ENCODE measurements at regions not wholly inside any gene's neighbourhood (a gene's known extent, or its start where the extent isn't known, plus 50 kb on each side); places are given as distances from the start of the nearest gene placed in this dataset.
A peak's percentile ranks its signal among the peaks of the same experiment; 100 is the strongest.

GRCh38 chr6:41474213-41474933, 71.8 kb upstream of the FOXP4 start:
- H3K36me3 ChIP-seq (ENCODE audit: low read depth, low read length): no peaks in the 10 kb centered on the region
- H3K27ac ChIP-seq (ENCODE audit: low read length): no peak overlapping the region
- ChIA-PET POLR2A (ENCODE audit: unreplicated experiment) (no interaction called here), CTCF (no interaction called here)
- no peaks in the 10 kb centered on the region for H3F3A ChIP-seq (ENCODE audit: low read length, unreplicated experiment)
- H3K27me3 ChIP-seq (ENCODE audit: low read length): peaks cover 24% of the 10 kb centered on the region
- ATAC-seq: no peak
- no peak overlapping the region for H3K4me3 ChIP-seq (ENCODE audit: low read length)
- no peaks in the 10 kb centered on the region for H3K4me1 ChIP-seq (ENCODE audit: insufficient read depth, low read length)
- H3K9ac ChIP-seq (ENCODE audit: low read length): no peak overlapping the region
- H4K20me1 ChIP-seq (ENCODE audit: low read length): no peaks in the 10 kb centered on the region
- H3K9me3 ChIP-seq (ENCODE audit: low read length): no peaks in the 10 kb centered on the region
- TF ChIP-seq EZH2 (IDR thresholded peaks at IDR 0.05; ENCODE audit: low read length, unreplicated experiment): no peak
- no peak for TF ChIP-seq EZH2phosphoT487 (IDR thresholded peaks at IDR 0.05; ENCODE audit: borderline replicate concordance, low read length)
- TF ChIP-seq CTCF (conservative IDR thresholded peaks at IDR 0.05; ENCODE audit: low read depth, low read length): no peak
- no peaks in the 10 kb centered on the region for H3K79me2 ChIP-seq (ENCODE audit: low read length)
- H3K9me2 ChIP-seq (replicated peaks; ENCODE audit: low read length): no peaks in the 10 kb centered on the region
- H3K4me2 ChIP-seq (ENCODE audit: low read length): no peak overlapping the region
- DNase-seq: no peak
- no TSS peak for BruUV-seq (replicated peaks)
- intact Hi-C loops (cut with micrococcal nuclease): no loop called here
- no peak overlapping the region for H2AFZ ChIP-seq (ENCODE audit: low read length)

- CTCF ChIA-PET: no interaction called here
- TF ChIP-seq EZH2phosphoT487 (IDR thresholded peaks at IDR 0.05; ENCODE audit: borderline replicate concordance, low read length) (no peak), EZH2 (IDR thresholded peaks at IDR 0.05; ENCODE audit: low read length, unreplicated experiment) (no peak), CTCF (conservative IDR thresholded peaks at IDR 0.05; ENCODE audit: low read depth, low read length) (no peak)
- H4K20me1 ChIP-seq (ENCODE audit: low read length): no peaks in the 10 kb centered on the region
- POLR2A ChIA-PET (ENCODE audit: unreplicated experiment): interaction anchor here (0.6 kb wide), 1 partner anchor 48 kb away, joined by 3 read pairs; no protein-coding TSS in a partner anchor
- no peak overlapping the region for H3K4me3 ChIP-seq (ENCODE audit: low read length)
- H3K4me2 ChIP-seq (ENCODE audit: low read length): no peak overlapping the region
- no peaks in the 10 kb centered on the region for H3K36me3 ChIP-seq (ENCODE audit: low read depth, low read length)
- no peak for ATAC-seq
- peaks cover 24% of the 10 kb centered on the region for H3K27me3 ChIP-seq (ENCODE audit: low read length)
- no peaks in the 10 kb centered on the region for H3K4me1 ChIP-seq (ENCODE audit: insufficient read depth, low read length)
- H3K27ac ChIP-seq (ENCODE audit: low read length): no peak overlapping the region
- H3K9me2 ChIP-seq (replicated peaks; ENCODE audit: low read length): no peaks in the 10 kb centered on the region
- DNase-seq: no peak
- no peak overlapping the region for H2AFZ ChIP-seq (ENCODE audit: low read length)
- no peaks in the 10 kb centered on the region for H3F3A ChIP-seq (ENCODE audit: low read length, unreplicated experiment)
- H3K79me2 ChIP-seq (ENCODE audit: low read length): no peaks in the 10 kb centered on the region
- intact Hi-C loops (cut with micrococcal nuclease): no loop called here
- BruUV-seq (replicated peaks): no TSS peak
- H3K9me3 ChIP-seq (ENCODE audit: low read length): no peaks in the 10 kb centered on the region
- H3K9ac ChIP-seq (ENCODE audit: low read length): no peak overlapping the region
Measured at GRCh38 chr6:41475164-41475563, 71.0 kb upstream of the FOXP4 start.

- CTCF ChIA-PET: no interaction called here
- H2AFZ ChIP-seq (ENCODE audit: low read length): no peak overlapping the region
- POLR2A ChIA-PET (ENCODE audit: unreplicated experiment): interaction anchor here (0.6 kb wide), 1 partner anchor 48 kb away, joined by 3 read pairs; no protein-coding TSS in a partner anchor
Measured at GRCh38 chr6:41475737-41476357, 70.3 kb upstream of the FOXP4 start.

More at GRCh38 chr6:41475737-41476357, 70.3 kb upstream of the FOXP4 start:
- ATAC-seq: no peak
- no TSS peak for BruUV-seq (replicated peaks)
- Histone ChIP-seq H3K36me3 (ENCODE audit: low read depth, low read length) (no peaks in the 10 kb centered on the region), H3F3A (ENCODE audit: low read length, unreplicated experiment) (no peaks in the 10 kb centered on the region), H3K27me3 (ENCODE audit: low read length) (peaks cover 27% of the 10 kb centered on the region), H3K27ac (ENCODE audit: low read length) (no peak overlapping the region), H3K9me2 (replicated peaks; ENCODE audit: low read length) (no peaks in the 10 kb centered on the region), H3K9ac (ENCODE audit: low read length) (no peak overlapping the region), H3K4me1 (ENCODE audit: insufficient read depth, low read length) (no peaks in the 10 kb centered on the region), H3K79me2 (ENCODE audit: low read length) (no peaks in the 10 kb centered on the region), H3K9me3 (ENCODE audit: low read length) (no peaks in the 10 kb centered on the region), H3K4me2 (ENCODE audit: low read length) (no peak overlapping the region), H3K4me3 (ENCODE audit: low read length) (no peak overlapping the region), H4K20me1 (ENCODE audit: low read length) (no peaks in the 10 kb centered on the region)
- TF ChIP-seq EZH2 (IDR thresholded peaks at IDR 0.05; ENCODE audit: low read length, unreplicated experiment) (no peak), CTCF (conservative IDR thresholded peaks at IDR 0.05; ENCODE audit: low read depth, low read length) (no peak), EZH2phosphoT487 (IDR thresholded peaks at IDR 0.05; ENCODE audit: borderline replicate concordance, low read length) (no peak)
- peak; percentile 6 for DNase-seq
- intact Hi-C loops (cut with micrococcal nuclease): no loop called here

Data from PC-3 (cell line).